Body of pancreas (tissue), 4 donors: ENCODE measurements at regions not wholly inside any gene's neighbourhood (a gene's known extent, or its start where the extent isn't known, plus 50 kb on each side); places are given as distances from the start of the nearest gene placed in this dataset.

Experiments used
- POLR2A ChIP-seq, 3 donors: fragments of 450-650 bp; IDR thresholded peaks; one replicate each; pipeline ENCODE4 v1.6.1; 2016; ENCODE audit warnings: antibody characterized with exemption in 3 of 3, mild to moderate bottlenecking in 2 of 3
- TF ChIP-seq, protein P1 (sequence below), 7 experiments: fragments of 450-650 bp in 4 of 7; fragments of 200-600 bp in 3 of 7; sonication (generic) in 3 of 7; IDR thresholded peaks; one replicate each; pipeline ENCODE4 v1.5.1; 2016 to 2019; ENCODE audit warnings: antibody characterized with exemption in 7 of 7

DNA sequence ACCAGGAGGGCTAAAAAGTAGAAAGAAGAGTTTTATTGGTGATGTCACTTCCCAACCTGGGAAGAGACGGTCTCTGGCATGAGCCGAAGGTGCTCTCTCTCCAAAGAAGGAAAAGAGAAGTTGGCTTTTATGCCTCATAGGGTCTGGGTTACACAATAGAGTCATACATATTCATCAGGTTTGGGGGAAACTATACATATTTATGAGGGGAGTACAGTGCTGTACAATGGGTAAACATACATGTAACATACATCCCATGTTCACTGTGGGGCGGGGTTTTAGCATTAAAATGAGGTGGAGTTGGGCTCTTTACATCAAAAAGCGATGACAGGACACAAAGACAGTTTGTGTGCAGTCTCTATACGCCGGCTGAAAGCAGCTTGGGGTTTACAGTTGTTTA, 701.7 kb downstream of the TYW1 start:
- TF ChIP-seq, protein P1, sequence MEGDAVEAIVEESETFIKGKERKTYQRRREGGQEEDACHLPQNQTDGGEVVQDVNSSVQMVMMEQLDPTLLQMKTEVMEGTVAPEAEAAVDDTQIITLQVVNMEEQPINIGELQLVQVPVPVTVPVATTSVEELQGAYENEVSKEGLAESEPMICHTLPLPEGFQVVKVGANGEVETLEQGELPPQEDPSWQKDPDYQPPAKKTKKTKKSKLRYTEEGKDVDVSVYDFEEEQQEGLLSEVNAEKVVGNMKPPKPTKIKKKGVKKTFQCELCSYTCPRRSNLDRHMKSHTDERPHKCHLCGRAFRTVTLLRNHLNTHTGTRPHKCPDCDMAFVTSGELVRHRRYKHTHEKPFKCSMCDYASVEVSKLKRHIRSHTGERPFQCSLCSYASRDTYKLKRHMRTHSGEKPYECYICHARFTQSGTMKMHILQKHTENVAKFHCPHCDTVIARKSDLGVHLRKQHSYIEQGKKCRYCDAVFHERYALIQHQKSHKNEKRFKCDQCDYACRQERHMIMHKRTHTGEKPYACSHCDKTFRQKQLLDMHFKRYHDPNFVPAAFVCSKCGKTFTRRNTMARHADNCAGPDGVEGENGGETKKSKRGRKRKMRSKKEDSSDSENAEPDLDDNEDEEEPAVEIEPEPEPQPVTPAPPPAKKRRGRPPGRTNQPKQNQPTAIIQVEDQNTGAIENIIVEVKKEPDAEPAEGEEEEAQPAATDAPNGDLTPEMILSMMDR (IDR thresholded peaks at IDR 0.05): no peak
- no peak for TF ChIP-seq POLR2A (IDR thresholded peaks at IDR 0.05)
